Upper lobe of left lung (tissue), 6 donors: ENCODE measurements at regions not wholly inside any gene's neighbourhood (a gene's known extent, or its start where the extent isn't known, plus 50 kb on each side); places are given as distances from the start of the nearest gene placed in this dataset.
A peak's percentile ranks its signal among the peaks of the same experiment; 100 is the strongest.
"Not testable (repeated sequence)": the region's sequence is repeated elsewhere in the genome, so short reads cannot be mapped to it uniquely, and the experiment has no call there.

Source experiments
- ATAC-seq, 2 donors: fragments of 200-7000 bp; cut with Tn5 transposase; one replicate each; pipeline ENCODE4 v1.9.1; 2022; ENCODE audit warnings: mild to moderate bottlenecking in 2 of 2, moderate library complexity in 2 of 2; ENCODE audit not compliant: low FRiP score in 2 of 2
- DNase-seq, 2 donors: peaks; one replicate each; pipeline ENCODE4 v3.0.0-alpha.2; 2019 to 2020
- H3K27ac ChIP-seq, 4 donors: fragments of 200-600 bp; sonication (generic); one replicate each; pipeline ENCODE4 v1.5.1; 2016 to 2019
- H3K27me3 ChIP-seq, 4 donors: fragments of 200-600 bp; sonication (generic); one replicate each; pipeline ENCODE4 v1.5.1; 2017 to 2019
- H3K36me3 ChIP-seq, 4 donors: fragments of 200-600 bp; sonication (generic); one replicate each; pipeline ENCODE4 v1.5.1; 2016 to 2019
- H3K4me1 ChIP-seq, 4 donors: fragments of 200-600 bp; sonication (generic); one replicate each; pipeline ENCODE4 v1.5.1; 2018 to 2019
- H3K4me3 ChIP-seq, 4 donors: fragments of 200-600 bp; sonication (generic); one replicate each; pipeline ENCODE4 v1.5.1; 2017 to 2019; ENCODE audit warnings: mild to moderate bottlenecking in 2 of 4, moderate library complexity in 1 of 4
- H3K9me3 ChIP-seq, 4 donors: fragments of 200-600 bp; sonication (generic); one replicate each; pipeline ENCODE4 v1.5.1; 2018 to 2019
- EP300 ChIP-seq, 4 donors: sonication (generic); formaldehyde crosslinking; IDR thresholded peaks; one replicate each; pipeline ENCODE4 v1.5.1; 2017; ENCODE audit warnings: antibody characterized with exemption in 4 of 4, control low read depth in 2 of 4
- POLR2A ChIP-seq, 4 donors: fragments of 450-650 bp; IDR thresholded peaks; one replicate each; pipeline ENCODE4 v1.5.1; 2016 to 2017; ENCODE audit warnings: antibody characterized with exemption in 4 of 4, mild to moderate bottlenecking in 2 of 4
- POLR2AphosphoS5 ChIP-seq, 2 donors: sonication (generic); formaldehyde crosslinking; IDR thresholded peaks; one replicate each; pipeline ENCODE4 v1.5.1; 2017; ENCODE audit warnings: antibody characterized with exemption in 2 of 2
- WGBS, 2 donors: methylation state at CpG; one replicate each; pipeline ENCODE4 v1.1.5; 2017 to 2018; 5-methylcytosine and 5-hydroxymethylcytosine counted together
- TF ChIP-seq, protein P1 (sequence below), 6 experiments: fragments of 450-650 bp in 4 of 6; fragments of 200-600 bp in 2 of 6; sonication (generic) in 2 of 6; IDR thresholded peaks; one replicate each; pipeline ENCODE4 v1.5.1; 2016 to 2019; ENCODE audit warnings: antibody characterized with exemption in 6 of 6
- donor health status: DM: no; HTN: no; CAD: no; lungs with moderate emphysema.
- donor health status: DM: no; HTN: yes; CAD: no; lungs with severe emphysema.

DNA sequence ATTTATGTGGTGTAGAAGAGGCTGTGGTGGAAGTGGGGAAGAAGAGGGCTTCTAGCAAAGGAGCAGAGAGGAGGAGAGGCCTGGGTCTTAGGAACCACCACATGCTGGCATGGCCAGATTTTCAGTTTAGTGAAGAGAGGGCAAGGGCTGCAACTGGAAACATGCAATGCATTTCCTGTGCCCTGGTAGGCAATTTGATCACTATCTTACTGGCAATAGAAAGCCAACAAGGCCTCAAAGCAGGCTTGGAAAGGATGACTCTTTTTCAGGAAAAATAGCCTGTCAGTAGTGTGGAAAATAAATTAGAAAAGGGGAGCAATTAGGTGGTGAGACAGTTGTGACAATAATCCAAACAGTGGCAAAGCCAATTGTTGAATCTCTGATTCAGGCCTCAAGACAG lies 501.9 kb upstream of the ZFP42 start:
- Histone ChIP-seq H3K9me3 (no peaks in the 10 kb centered on the region), H3K36me3 (no peaks in the 10 kb centered on the region), H3K27ac (no peak overlapping the region), H3K4me1 (no peaks in the 10 kb centered on the region), H3K27me3 (no peaks in the 10 kb centered on the region), H3K4me3 (no peak overlapping the region)
- TF ChIP-seq, protein P1, sequence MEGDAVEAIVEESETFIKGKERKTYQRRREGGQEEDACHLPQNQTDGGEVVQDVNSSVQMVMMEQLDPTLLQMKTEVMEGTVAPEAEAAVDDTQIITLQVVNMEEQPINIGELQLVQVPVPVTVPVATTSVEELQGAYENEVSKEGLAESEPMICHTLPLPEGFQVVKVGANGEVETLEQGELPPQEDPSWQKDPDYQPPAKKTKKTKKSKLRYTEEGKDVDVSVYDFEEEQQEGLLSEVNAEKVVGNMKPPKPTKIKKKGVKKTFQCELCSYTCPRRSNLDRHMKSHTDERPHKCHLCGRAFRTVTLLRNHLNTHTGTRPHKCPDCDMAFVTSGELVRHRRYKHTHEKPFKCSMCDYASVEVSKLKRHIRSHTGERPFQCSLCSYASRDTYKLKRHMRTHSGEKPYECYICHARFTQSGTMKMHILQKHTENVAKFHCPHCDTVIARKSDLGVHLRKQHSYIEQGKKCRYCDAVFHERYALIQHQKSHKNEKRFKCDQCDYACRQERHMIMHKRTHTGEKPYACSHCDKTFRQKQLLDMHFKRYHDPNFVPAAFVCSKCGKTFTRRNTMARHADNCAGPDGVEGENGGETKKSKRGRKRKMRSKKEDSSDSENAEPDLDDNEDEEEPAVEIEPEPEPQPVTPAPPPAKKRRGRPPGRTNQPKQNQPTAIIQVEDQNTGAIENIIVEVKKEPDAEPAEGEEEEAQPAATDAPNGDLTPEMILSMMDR (IDR thresholded peaks at IDR 0.05), result no peak
- TF ChIP-seq POLR2A (IDR thresholded peaks at IDR 0.05) (no peak), EP300 (IDR thresholded peaks at IDR 0.05) (no peak), POLR2AphosphoS5 (IDR thresholded peaks at IDR 0.05) (no peak)
- ATAC-seq (no peak), DNase-seq (no peak)

DNA sequence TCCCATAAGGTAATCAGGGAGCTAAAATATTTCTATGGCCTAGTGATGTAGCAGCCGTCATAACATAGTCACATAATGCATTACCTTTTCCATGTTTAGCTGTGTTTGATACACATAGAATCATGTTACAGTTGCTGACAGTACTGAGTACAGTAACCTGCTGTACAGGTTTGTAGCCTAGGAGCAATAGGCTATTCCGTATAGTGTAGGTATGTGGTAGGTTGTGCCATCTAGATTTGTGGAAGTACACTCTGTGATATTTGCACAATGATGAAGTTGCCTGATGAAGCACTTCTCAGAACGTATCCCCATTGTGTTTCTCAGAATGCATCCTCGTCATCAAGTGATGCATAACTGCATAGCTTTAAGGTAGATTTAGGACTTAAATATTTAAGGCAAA lies 495.6 kb upstream of the ZFP42 start:
- H3K4me1 ChIP-seq, result no peaks in the 10 kb centered on the region
- H3K27ac ChIP-seq, result no peak overlapping the region
- H3K27me3 ChIP-seq, result no peaks in the 10 kb centered on the region
- H3K36me3 ChIP-seq, result no peaks in the 10 kb centered on the region
- DNase-seq (no peak), ATAC-seq (no peak)
- no peaks in the 10 kb centered on the region for H3K9me3 ChIP-seq
- no peak for TF ChIP-seq EP300 (IDR thresholded peaks at IDR 0.05)
- TF ChIP-seq, protein P1 (IDR thresholded peaks at IDR 0.05), result no peak
- TF ChIP-seq POLR2AphosphoS5 (IDR thresholded peaks at IDR 0.05), result no peak
- TF ChIP-seq POLR2A (IDR thresholded peaks at IDR 0.05), result no peak
- WGBS, 2 donors, result 73 to 76% methylated on average over 4 of the region's 4 CpGs
- no peak overlapping the region for H3K4me3 ChIP-seq

DNA sequence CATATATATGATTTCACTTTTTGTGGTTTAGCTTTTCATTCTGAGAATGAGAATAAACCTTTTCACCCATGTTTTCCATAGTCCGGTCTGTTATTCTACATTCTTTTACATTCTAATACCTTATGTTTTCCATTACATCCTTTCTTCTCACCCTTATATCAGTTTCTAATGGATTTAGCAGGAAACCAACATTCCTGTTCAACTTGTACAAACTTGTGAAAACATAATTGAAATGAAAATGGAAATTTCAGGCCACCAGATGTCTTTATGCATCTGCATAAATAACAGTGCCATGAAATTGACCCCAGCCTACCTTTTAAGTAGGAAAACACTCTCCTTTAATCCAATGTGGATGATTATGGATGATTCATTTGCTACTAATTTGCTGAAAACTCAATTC lies 494.8 kb upstream of the ZFP42 start:
- 91 to 93% methylated on average over 1 of the region's 1 CpG for WGBS, 2 donors
- Histone ChIP-seq H3K9me3 (no peaks in the 10 kb centered on the region), H3K4me3 (no peak overlapping the region), H3K36me3 (no peaks in the 10 kb centered on the region), H3K4me1 (no peaks in the 10 kb centered on the region), H3K27ac (no peak overlapping the region), H3K27me3 (no peaks in the 10 kb centered on the region)
- no peak for ATAC-seq
- TF ChIP-seq, protein P1 (IDR thresholded peaks at IDR 0.05), result no peak
- no peak for TF ChIP-seq POLR2A (IDR thresholded peaks at IDR 0.05)
- no peak for TF ChIP-seq EP300 (IDR thresholded peaks at IDR 0.05)
- TF ChIP-seq POLR2AphosphoS5 (IDR thresholded peaks at IDR 0.05), result no peak
- DNase-seq, result no peak

DNA sequence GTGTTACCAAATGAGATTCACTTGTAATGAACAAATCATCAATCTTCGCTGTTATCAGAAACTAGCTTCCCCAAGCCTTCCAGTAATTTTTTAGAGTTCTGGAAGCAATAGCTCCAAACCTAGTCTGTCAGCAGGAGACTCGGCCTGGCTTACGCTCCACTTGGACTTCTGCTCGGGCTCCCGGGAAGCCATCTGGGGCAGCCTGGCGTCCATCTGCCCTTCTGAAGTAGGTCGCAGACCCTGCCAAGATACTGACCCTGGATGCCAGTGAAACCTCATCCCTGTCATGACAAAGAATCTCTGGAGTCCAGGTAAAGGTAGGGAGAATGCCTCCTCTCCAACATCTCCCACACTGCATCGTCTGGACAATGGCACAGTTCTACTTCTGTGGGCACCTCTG lies 493.8 kb upstream of the ZFP42 start:
- ATAC-seq (no peak), DNase-seq (no peak)
- Histone ChIP-seq H3K36me3 (no peaks in the 10 kb centered on the region), H3K4me1 (no peaks in the 10 kb centered on the region), H3K27ac (no peak overlapping the region), H3K4me3 (no peak overlapping the region), H3K9me3 (no peaks in the 10 kb centered on the region), H3K27me3 (no peaks in the 10 kb centered on the region)
- TF ChIP-seq, protein P1 (IDR thresholded peaks at IDR 0.05), result no peak
- TF ChIP-seq POLR2AphosphoS5 (IDR thresholded peaks at IDR 0.05) (no peak), EP300 (IDR thresholded peaks at IDR 0.05) (no peak), POLR2A (IDR thresholded peaks at IDR 0.05) (no peak)
- WGBS, 2 donors, result 85 to 90% methylated on average over 8 of the region's 8 CpGs

DNA sequence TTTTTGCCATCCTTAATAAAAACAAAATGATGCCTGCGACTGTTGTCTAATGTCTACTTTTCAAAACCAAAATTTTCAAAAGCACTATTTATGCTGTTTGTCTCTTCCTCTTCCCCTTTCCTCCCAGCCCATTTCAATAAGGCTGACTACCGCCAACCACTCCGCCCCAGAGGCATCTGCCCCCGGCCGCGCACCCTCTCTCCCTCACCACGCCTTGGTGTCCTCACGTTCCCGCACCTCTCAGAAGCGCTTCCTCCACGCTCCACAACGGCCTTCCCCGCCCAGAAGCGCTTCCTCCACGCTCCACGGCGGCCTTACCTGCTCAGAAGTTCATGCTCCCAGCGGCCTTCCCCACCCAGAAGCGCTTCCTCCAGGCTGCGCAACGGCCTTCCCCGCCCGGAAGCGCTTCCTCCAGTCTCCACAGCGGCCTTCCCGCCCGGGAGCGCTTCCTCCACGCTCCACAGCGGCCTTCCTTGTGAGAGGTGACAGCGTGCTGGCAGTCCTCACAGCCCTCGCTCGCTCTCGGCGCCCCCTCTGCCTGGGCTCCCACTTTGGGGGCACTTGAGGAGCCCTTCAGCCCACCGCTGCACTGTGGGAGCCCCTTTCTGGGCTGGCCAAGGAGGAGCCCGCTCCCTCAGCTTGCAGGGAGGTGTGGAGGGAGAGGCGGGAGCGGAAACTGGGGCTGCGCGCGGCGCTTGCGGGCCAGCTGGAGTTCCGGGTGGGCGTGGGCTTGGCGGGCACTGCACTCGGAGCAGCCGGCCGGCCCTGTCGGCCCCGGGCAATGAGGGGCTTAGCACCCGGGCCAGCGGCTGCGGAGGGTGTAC lies 490.4 kb upstream of the ZFP42 start:
- Histone ChIP-seq H3K4me1 (no peaks in the 10 kb centered on the region), H3K36me3 (no peaks in the 10 kb centered on the region), H3K27ac (no peak overlapping the region), H3K4me3 (no peak overlapping the region), H3K9me3 (no peaks in the 10 kb centered on the region), H3K27me3 (no peaks in the 10 kb centered on the region)
- no peak for ATAC-seq
- TF ChIP-seq EP300 (IDR thresholded peaks at IDR 0.05) (no peak), POLR2AphosphoS5 (IDR thresholded peaks at IDR 0.05) (no peak), POLR2A (IDR thresholded peaks at IDR 0.05) (no peak)
- TF ChIP-seq, protein P1 (IDR thresholded peaks at IDR 0.05), result no peak
- peak in 1 of 2 donors; percentile 83 for DNase-seq
- WGBS, 2 donors, result 89 to 90% methylated on average over 46 to 48 of the region's 55 CpGs

DNA sequence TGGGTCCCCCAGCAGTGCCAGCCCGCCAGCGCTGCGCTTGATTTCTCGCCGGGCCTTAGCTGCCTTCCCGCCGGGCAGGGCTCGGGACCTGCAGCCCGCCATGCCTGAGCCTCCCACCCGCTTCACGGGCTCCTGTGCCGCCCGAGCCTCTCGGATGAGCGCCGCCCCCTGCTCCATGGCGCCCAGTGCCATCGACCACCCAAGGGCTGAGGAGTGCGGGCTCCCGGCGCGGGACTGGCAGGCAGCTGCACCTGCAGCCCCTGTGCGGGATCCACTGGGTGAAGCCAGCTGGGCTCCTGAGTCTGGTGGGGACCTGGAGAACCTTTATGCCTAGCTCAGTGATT lies 489.8 kb upstream of the ZFP42 start:
- H3K9me3 ChIP-seq, H3K27ac ChIP-seq, ATAC-seq, H3K36me3 ChIP-seq, H3K27me3 ChIP-seq, H3K4me3 ChIP-seq, H3K4me1 ChIP-seq: not testable (repeated sequence)
- 96% methylated on average over 13 of the region's 23 CpGs; no CpG with 5 or more reads in 1 of the 2 donors for WGBS, 2 donors
- peak in 1 of 2 donors; percentile 73 for DNase-seq
